Mammary epithelial cell (primary cell): ENCODE measurements at regions not wholly inside any gene's neighbourhood (a gene's known extent, or its start where the extent isn't known, plus 50 kb on each side); places are given as distances from the start of the nearest gene placed in this dataset.

Source experiments
- CTCF ChIP-seq, 2 donors: IDR thresholded peaks in 1 of 2; conservative IDR thresholded peaks in 1 of 2; 2 replicates each; pipeline ENCODE4 v1.5.1; 2011 to 2012; ENCODE audit warnings: inconsistent platforms in 2 of 2, low read length in 2 of 2, mild to moderate bottlenecking in 2 of 2, control low read depth in 1 of 2, low read depth in 1 of 2; ENCODE audit not compliant: insufficient read depth in 1 of 2; ENCODE audit errors: extremely low read depth in 1 of 2
- EZH2 ChIP-seq: IDR thresholded peaks from 2 replicates; pipeline ENCODE4 v1.6.1; 2012; ENCODE audit warnings: low read length, inconsistent platforms, borderline replicate concordance

GRCh38 chr5:159844267-159845121 lies 71.8 kb upstream of the ADRA1B start:
- TF ChIP-seq CTCF (conservative IDR thresholded peaks at IDR 0.05 in 1 of 2, IDR thresholded peaks at IDR 0.05 in 1 of 2; ENCODE audit: extremely low read depth in 1 of 2, insufficient read depth in 1 of 2, low read depth in 1 of 2, low read length in 2 of 2), result no peak
- no peak for TF ChIP-seq EZH2
